GM21529 (cell line): ENCODE measurements at regions not wholly inside any gene's neighbourhood (a gene's known extent, or its start where the extent isn't known, plus 50 kb on each side); places are given as distances from the start of the nearest gene placed in this dataset.

Experiments used
- ATAC-seq: cut with Tn5 transposase; IDR thresholded peaks from one replicate; pipeline ENCODE4 v1.9.1; 2021; ENCODE audit not compliant: unreplicated experiment

- no peak for ATAC-seq
Observed at GRCh38 chr10:78817361-78817760, 251.4 kb upstream of the ZMIZ1 start.

- no peak for ATAC-seq
Observed at GRCh38 chr10:78817804-78818203, 251.0 kb upstream of the ZMIZ1 start.

- no peak for ATAC-seq
Observed at GRCh38 chr10:78819361-78820006, 249.3 kb upstream of the ZMIZ1 start.

GRCh38 chr10:78820007-78820362 is 248.8 kb upstream of the ZMIZ1 start:
- no peak for ATAC-seq

GRCh38 chr10:78821052-78821451 is 247.7 kb upstream of the ZMIZ1 start:
- no peak for ATAC-seq

- ATAC-seq, result no peak
Observed at GRCh38 chr10:78828647-78829539, 239.9 kb upstream of the ZMIZ1 start.

- ATAC-seq, result no peak
Observed at GRCh38 chr10:78829565-78829964, 239.2 kb upstream of the ZMIZ1 start.

GRCh38 chr10:78830062-78830975 is 238.4 kb upstream of the ZMIZ1 start:
- no peak for ATAC-seq

- ATAC-seq, result no peak
Observed at GRCh38 chr10:78830976-78831375, 237.8 kb upstream of the ZMIZ1 start.

GRCh38 chr10:78831461-78831860 is 237.3 kb upstream of the ZMIZ1 start:
- no peak for ATAC-seq

GRCh38 chr10:78832281-78832680 is 236.5 kb upstream of the ZMIZ1 start:
- no peak for ATAC-seq

- ATAC-seq, result no peak
Observed at GRCh38 chr10:78838141-78838657, 230.6 kb upstream of the ZMIZ1 start.

GRCh38 chr10:78843495-78843894 is 225.3 kb upstream of the ZMIZ1 start:
- no peak for ATAC-seq

GRCh38 chr10:78844960-78845607 is 223.7 kb upstream of the ZMIZ1 start:
- ATAC-seq, result no peak

- no peak for ATAC-seq
Observed at GRCh38 chr10:78846071-78846470, 222.7 kb upstream of the ZMIZ1 start.

- no peak for ATAC-seq
Observed at GRCh38 chr10:78846760-78847159, 222.0 kb upstream of the ZMIZ1 start.

GRCh38 chr10:78847485-78847884 is 221.3 kb upstream of the ZMIZ1 start:
- ATAC-seq, result no peak

GRCh38 chr10:78849115-78849514 is 219.7 kb upstream of the ZMIZ1 start:
- ATAC-seq, result no peak

- ATAC-seq, result no peak
Observed at GRCh38 chr10:78849731-78850130, 219.0 kb upstream of the ZMIZ1 start.

GRCh38 chr10:78850644-78851435 is 217.9 kb upstream of the ZMIZ1 start:
- ATAC-seq, result no peak
